ENCODE measurements at regions not wholly inside any gene's neighbourhood (a gene's known extent, or its start where the extent isn't known, plus 50 kb on each side); places are given as distances from the start of the nearest gene placed in this dataset.
A peak's percentile ranks its signal among the peaks of the same experiment; 100 is the strongest.
"Not testable (repeated sequence)": the region's sequence is repeated elsewhere in the genome, so short reads cannot be mapped to it uniquely, and the experiment has no call there.

DNA sequence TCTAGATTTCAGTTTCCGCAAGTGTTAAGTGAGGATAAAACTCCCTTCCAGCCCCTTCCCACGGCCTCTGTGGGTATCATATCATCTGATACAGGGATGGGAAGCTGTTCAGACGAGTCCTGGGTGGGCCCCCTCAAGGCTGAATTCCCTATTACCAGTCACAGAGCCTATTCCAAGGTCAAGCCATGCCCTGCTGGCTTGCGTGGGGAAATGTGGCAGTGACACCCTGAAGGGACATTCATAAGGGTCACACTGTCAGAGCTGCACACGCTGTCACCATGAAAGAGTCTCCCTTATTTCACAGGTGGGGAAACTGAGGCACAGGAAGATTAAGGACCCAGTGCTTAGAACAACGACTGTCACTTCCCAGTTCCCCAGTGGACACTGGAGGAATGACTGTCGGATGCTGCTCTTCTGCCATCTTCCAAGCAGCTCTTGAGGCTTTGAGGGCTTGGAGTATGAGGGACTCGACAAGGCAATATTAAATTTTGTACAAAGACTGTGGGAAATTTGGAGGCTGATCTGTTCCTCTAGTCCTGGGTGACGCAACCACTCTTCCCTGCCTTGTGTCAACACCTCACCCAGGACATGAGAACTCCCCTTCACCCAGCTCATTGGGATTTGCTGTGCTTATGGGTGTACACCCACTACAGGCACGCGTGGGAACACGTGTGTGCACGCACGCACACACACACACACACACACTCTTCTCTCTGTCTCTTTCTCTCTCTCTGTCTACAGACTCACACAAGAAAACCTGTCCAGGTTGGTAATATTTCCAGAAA, 386.0 kb downstream of the RPS24 start:
- H3K4me3 ChIP-seq (ENCODE audit: low read length in 2 of 2), result no peak overlapping the region
- no peak overlapping the region for H4K91ac ChIP-seq (ENCODE audit: low read depth, low read length, poor library complexity)
- H3K4me1 ChIP-seq (ENCODE audit: control insufficient read depth in 2 of 2, insufficient read depth in 1 of 2, low read depth in 1 of 2, low read length in 2 of 2), result peaks cover 9 to 10% of the 10 kb centered on the region in 2 donors
- H2BK5ac ChIP-seq (ENCODE audit: low read length), result no peak overlapping the region
- H3K18ac ChIP-seq (ENCODE audit: low read length), result no peak overlapping the region
- no peak overlapping the region for H3K4ac ChIP-seq (ENCODE audit: low read length)
- no CpG with 5 or more reads among the region's 14 CpGs for WGBS, 2 donors (ENCODE audit: extremely low coverage in 2 of 2, insufficient read length in 2 of 2, insufficient replicate concordance in 1 of 2)
- H2AK5ac ChIP-seq (ENCODE audit: low read depth, low read length), result no peak overlapping the region
- no peak overlapping the region for H3K23ac ChIP-seq (ENCODE audit: low read depth, low read length, poor library complexity)
- no peak overlapping the region for H2BK120ac ChIP-seq (ENCODE audit: low read depth, low read length)
- peak overlapping the region; percentile 56 for H2AFZ ChIP-seq (ENCODE audit: low read length)
- no peaks in the 10 kb centered on the region for H3K27me3 ChIP-seq (ENCODE audit: control insufficient read depth in 3 of 3, insufficient read depth in 3 of 3, low read depth in 1 of 3, low read length in 3 of 3)
- DNase-seq (ENCODE audit: low spot score), result no peak
- no peak overlapping the region for H3K14ac ChIP-seq (ENCODE audit: low read length)
- H4K8ac ChIP-seq (ENCODE audit: low read depth, low read length), result no peak overlapping the region
- no peak overlapping the region for H3K9ac ChIP-seq (ENCODE audit: low read depth, low read length, poor library complexity)
- no peak overlapping the region for H3K4me2 ChIP-seq (ENCODE audit: insufficient read depth, low read length, poor library complexity, severe bottlenecking)
- H3K36me3 ChIP-seq (replicated peaks in 1 of 2; ENCODE audit: control insufficient read depth in 2 of 2, insufficient read depth in 2 of 2, low read length in 2 of 2), result peaks cover 0 to under 1% of the 10 kb centered on the region in 2 donors
- H3K79me1 ChIP-seq (ENCODE audit: low read depth, low read length), result no peaks in the 10 kb centered on the region
- H3K27ac ChIP-seq (replicated peaks; ENCODE audit: low read length), result no peak overlapping the region
- H2BK15ac ChIP-seq (ENCODE audit: low read length), result no peak overlapping the region
- H2BK12ac ChIP-seq (ENCODE audit: low read length), result no peak overlapping the region
- peaks cover 0 to 1% of the 10 kb centered on the region in 2 donors for H3K9me3 ChIP-seq (replicated peaks in 1 of 2; ENCODE audit: control insufficient read depth in 2 of 2, insufficient read depth in 1 of 2, low read depth in 1 of 2, low read length in 2 of 2)

DNA sequence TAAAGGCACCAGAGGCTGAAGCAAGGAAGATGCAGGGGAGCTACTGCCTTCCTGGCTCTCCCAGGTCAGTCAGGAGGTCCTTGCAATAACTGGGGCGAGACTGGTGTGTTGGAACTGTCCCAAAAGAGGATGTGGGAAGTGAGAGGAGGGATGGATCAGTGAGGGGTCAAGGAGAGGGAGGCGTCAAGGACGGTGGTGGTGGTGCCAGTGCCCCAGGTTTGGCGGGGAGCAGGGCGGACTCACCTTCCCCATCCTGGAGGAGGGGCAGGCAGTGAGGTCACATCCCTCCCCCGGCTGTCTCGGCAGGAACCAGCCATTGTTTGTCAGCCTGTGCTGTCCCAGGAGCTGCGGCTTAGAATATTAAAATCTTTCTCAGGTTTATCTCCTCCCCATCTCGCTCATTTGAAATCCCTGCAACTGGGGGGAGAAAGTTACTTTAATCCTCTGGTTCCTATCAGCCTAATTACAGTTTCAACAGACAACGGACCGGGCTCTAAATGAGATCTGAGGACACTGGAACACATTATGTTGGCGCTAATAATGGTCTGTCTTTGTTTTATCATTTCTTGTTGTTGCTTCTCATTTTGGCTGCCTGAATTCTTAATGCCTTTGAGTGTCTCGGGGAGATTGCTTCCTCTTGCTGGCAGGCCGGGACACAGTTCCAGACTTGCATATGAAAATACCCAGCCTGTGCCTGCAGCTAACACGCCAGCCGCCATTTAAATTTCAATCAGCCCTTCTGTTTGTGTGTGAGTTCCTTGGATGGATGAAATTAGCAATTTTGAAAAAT, 387.5 kb downstream of the RPS24 start:
- WGBS, 2 donors (ENCODE audit: extremely low coverage in 2 of 2, insufficient read length in 2 of 2, insufficient replicate concordance in 1 of 2), result no CpG with 5 or more reads among the region's 16 CpGs
- no peak for DNase-seq (ENCODE audit: low spot score)
- H4K91ac ChIP-seq (ENCODE audit: low read depth, low read length, poor library complexity), result no peak overlapping the region
- H3K9me3 ChIP-seq (replicated peaks in 1 of 2; ENCODE audit: control insufficient read depth in 2 of 2, insufficient read depth in 1 of 2, low read depth in 1 of 2, low read length in 2 of 2), result peaks cover 2 to 5% of the 10 kb centered on the region in 2 donors
- H3K27me3 ChIP-seq (ENCODE audit: control insufficient read depth in 3 of 3, insufficient read depth in 3 of 3, low read depth in 1 of 3, low read length in 3 of 3), result no peaks in the 10 kb centered on the region
- H2BK5ac ChIP-seq (ENCODE audit: low read length), result no peak overlapping the region
- H3K27ac ChIP-seq (replicated peaks; ENCODE audit: low read length), result no peak overlapping the region
- peak overlapping the region; percentile 2 for H2BK12ac ChIP-seq (ENCODE audit: low read length)
- peaks cover 9 to 10% of the 10 kb centered on the region in 2 donors for H3K4me1 ChIP-seq (ENCODE audit: control insufficient read depth in 2 of 2, insufficient read depth in 1 of 2, low read depth in 1 of 2, low read length in 2 of 2)
- H3K79me1 ChIP-seq (ENCODE audit: low read depth, low read length), result no peaks in the 10 kb centered on the region
- no peak overlapping the region for H2BK15ac ChIP-seq (ENCODE audit: low read length)
- no peak overlapping the region for H2AK5ac ChIP-seq (ENCODE audit: low read depth, low read length)
- no peak overlapping the region for H3K4ac ChIP-seq (ENCODE audit: low read length)
- H3K4me2 ChIP-seq (ENCODE audit: insufficient read depth, low read length, poor library complexity, severe bottlenecking), result no peak overlapping the region
- no peak overlapping the region for H3K18ac ChIP-seq (ENCODE audit: low read length)
- no peak overlapping the region for H2BK120ac ChIP-seq (ENCODE audit: low read depth, low read length)
- no peak overlapping the region for H4K8ac ChIP-seq (ENCODE audit: low read depth, low read length)
- H3K9ac ChIP-seq (ENCODE audit: low read depth, low read length, poor library complexity), result no peak overlapping the region
- peak overlapping the region; percentile 57 for H2AFZ ChIP-seq (ENCODE audit: low read length)
- no peak overlapping the region for H3K14ac ChIP-seq (ENCODE audit: low read length)
- H3K4me3 ChIP-seq (ENCODE audit: low read length in 2 of 2), result peak overlapping the region in 1 of 2 donors; percentile 42
- H3K23ac ChIP-seq (ENCODE audit: low read depth, low read length, poor library complexity), result no peak overlapping the region
- peaks cover 0 to 1% of the 10 kb centered on the region in 2 donors for H3K36me3 ChIP-seq (replicated peaks in 1 of 2; ENCODE audit: control insufficient read depth in 2 of 2, insufficient read depth in 2 of 2, low read length in 2 of 2)

DNA sequence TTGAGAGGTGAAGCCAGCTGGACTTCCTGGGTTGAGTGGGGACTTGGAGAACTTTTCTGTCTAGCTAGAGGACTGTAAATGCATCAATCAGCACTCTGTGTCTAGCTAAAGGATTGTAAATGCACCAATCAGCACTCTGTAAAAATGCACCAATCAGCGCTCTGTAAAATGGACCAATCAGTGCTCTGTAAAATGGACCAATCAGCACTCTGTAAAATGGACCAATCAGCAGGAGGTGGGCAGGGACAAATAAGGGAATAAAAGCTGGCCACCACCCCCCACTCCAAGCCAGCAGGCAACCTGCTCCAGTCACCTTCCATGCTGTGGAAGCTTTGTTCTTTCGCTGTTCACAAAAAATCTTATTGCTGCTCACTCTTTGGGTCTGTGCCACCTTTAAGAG, 390.4 kb downstream of the RPS24 start:
- not testable (repeated sequence) for DNase-seq (ENCODE audit: low spot score); H2AFZ ChIP-seq (ENCODE audit: low read length)
- peaks cover 2 to 11% of the 10 kb centered on the region in 2 donors for H3K9me3 ChIP-seq (replicated peaks in 1 of 2; ENCODE audit: control insufficient read depth in 2 of 2, insufficient read depth in 1 of 2, low read depth in 1 of 2, low read length in 2 of 2)

DNA sequence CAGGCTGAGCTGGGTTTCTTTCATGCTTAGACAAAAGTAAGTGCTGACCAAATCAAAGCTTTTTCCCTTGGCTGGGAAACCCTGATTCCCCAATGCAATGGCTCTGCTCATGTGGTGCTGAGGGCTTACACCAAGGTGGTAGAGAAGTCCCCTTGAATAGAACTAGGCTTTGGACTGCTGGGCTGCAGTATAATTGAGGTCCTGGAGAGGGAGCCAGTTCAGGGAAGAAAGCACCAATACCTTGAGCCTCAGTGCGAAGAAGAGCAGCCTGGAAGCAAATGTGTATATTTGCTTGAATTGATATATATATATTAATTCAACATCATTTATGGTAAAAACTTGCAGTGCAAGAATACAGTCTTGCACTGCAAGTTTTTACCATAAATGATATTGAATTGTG, 391.1 kb downstream of the RPS24 start:
- no peak overlapping the region for H3K23ac ChIP-seq (ENCODE audit: low read depth, low read length, poor library complexity)
- peaks cover 2 to 11% of the 10 kb centered on the region in 2 donors for H3K9me3 ChIP-seq (replicated peaks in 1 of 2; ENCODE audit: control insufficient read depth in 2 of 2, insufficient read depth in 1 of 2, low read depth in 1 of 2, low read length in 2 of 2)
- no peaks in the 10 kb centered on the region for H3K79me1 ChIP-seq (ENCODE audit: low read depth, low read length)
- no peak overlapping the region for H3K4me3 ChIP-seq (ENCODE audit: low read length in 2 of 2)
- H3K18ac ChIP-seq (ENCODE audit: low read length), result no peak overlapping the region
- no peak overlapping the region for H4K91ac ChIP-seq (ENCODE audit: low read depth, low read length, poor library complexity)
- no CpG with 5 or more reads among the region's 1 CpG for WGBS, 2 donors (ENCODE audit: extremely low coverage in 2 of 2, insufficient read length in 2 of 2, insufficient replicate concordance in 1 of 2)
- H3K27ac ChIP-seq (replicated peaks; ENCODE audit: low read length), result no peak overlapping the region
- H2BK5ac ChIP-seq (ENCODE audit: low read length), result no peak overlapping the region
- H3K9ac ChIP-seq (ENCODE audit: low read depth, low read length, poor library complexity), result no peak overlapping the region
- H4K8ac ChIP-seq (ENCODE audit: low read depth, low read length), result no peak overlapping the region
- H2AK5ac ChIP-seq (ENCODE audit: low read depth, low read length), result no peak overlapping the region
- H2BK12ac ChIP-seq (ENCODE audit: low read length), result no peak overlapping the region
- no peak overlapping the region for H2AFZ ChIP-seq (ENCODE audit: low read length)
- H3K36me3 ChIP-seq (replicated peaks in 1 of 2; ENCODE audit: control insufficient read depth in 2 of 2, insufficient read depth in 2 of 2, low read length in 2 of 2), result peaks cover 0 to 1% of the 10 kb centered on the region in 2 donors
- DNase-seq (ENCODE audit: low spot score), result no peak
- no peak overlapping the region for H2BK15ac ChIP-seq (ENCODE audit: low read length)
- no peak overlapping the region for H2BK120ac ChIP-seq (ENCODE audit: low read depth, low read length)
- peaks cover 9 to 10% of the 10 kb centered on the region in 2 donors for H3K4me1 ChIP-seq (ENCODE audit: control insufficient read depth in 2 of 2, insufficient read depth in 1 of 2, low read depth in 1 of 2, low read length in 2 of 2)
- H3K4me2 ChIP-seq (ENCODE audit: insufficient read depth, low read length, poor library complexity, severe bottlenecking), result no peak overlapping the region
- no peak overlapping the region for H3K14ac ChIP-seq (ENCODE audit: low read length)
- no peaks in the 10 kb centered on the region for H3K27me3 ChIP-seq (ENCODE audit: control insufficient read depth in 3 of 3, insufficient read depth in 3 of 3, low read depth in 1 of 3, low read length in 3 of 3)
- H3K4ac ChIP-seq (ENCODE audit: low read length), result no peak overlapping the region

More for the DNA sequence above, 390.4 kb downstream of the RPS24 start:
- H4K8ac ChIP-seq (ENCODE audit: low read depth, low read length); H2AK5ac ChIP-seq (ENCODE audit: low read depth, low read length); H3K23ac ChIP-seq (ENCODE audit: low read depth, low read length, poor library complexity); H3K27me3 ChIP-seq (ENCODE audit: control insufficient read depth in 3 of 3, insufficient read depth in 3 of 3, low read depth in 1 of 3, low read length in 3 of 3); H2BK12ac ChIP-seq (ENCODE audit: low read length); H3K4me2 ChIP-seq (ENCODE audit: insufficient read depth, low read length, poor library complexity, severe bottlenecking); H3K4ac ChIP-seq (ENCODE audit: low read length); H3K36me3 ChIP-seq (replicated peaks in 1 of 2; ENCODE audit: control insufficient read depth in 2 of 2, insufficient read depth in 2 of 2, low read length in 2 of 2); H3K14ac ChIP-seq (ENCODE audit: low read length); H3K27ac ChIP-seq (replicated peaks; ENCODE audit: low read length); H2BK120ac ChIP-seq (ENCODE audit: low read depth, low read length); H4K91ac ChIP-seq (ENCODE audit: low read depth, low read length, poor library complexity); H3K9ac ChIP-seq (ENCODE audit: low read depth, low read length, poor library complexity); H3K4me3 ChIP-seq (ENCODE audit: low read length in 2 of 2); H3K79me1 ChIP-seq (ENCODE audit: low read depth, low read length); H3K18ac ChIP-seq (ENCODE audit: low read length); H2BK15ac ChIP-seq (ENCODE audit: low read length); H2BK5ac ChIP-seq (ENCODE audit: low read length): not testable (repeated sequence)
- peaks cover 9 to 10% of the 10 kb centered on the region in 2 donors for H3K4me1 ChIP-seq (ENCODE audit: control insufficient read depth in 2 of 2, insufficient read depth in 1 of 2, low read depth in 1 of 2, low read length in 2 of 2)
- no CpG with 5 or more reads among the region's 2 CpGs for WGBS, 2 donors (ENCODE audit: extremely low coverage in 2 of 2, insufficient read length in 2 of 2, insufficient replicate concordance in 1 of 2)

All from neuronal stem cell (in vitro differentiated cells).